CD4-positive, alpha-beta T cell treated with Interferon alpha-2 for 1 hour (primary cell): ENCODE measurements at regions not wholly inside any gene's neighbourhood (a gene's known extent, or its start where the extent isn't known, plus 50 kb on each side); places are given as distances from the start of the nearest gene placed in this dataset.
"Not testable (repeated sequence)": the region's sequence is repeated elsewhere in the genome, so short reads cannot be mapped to it uniquely, and the experiment has no call there.

ENCODE experiments used
- DNase-seq, 2 donors: peaks; one replicate each; pipeline ENCODE4 v3.0.0-alpha.2; 2020 to 2022

- no peak for DNase-seq
These were observed 107.2 kb upstream of the MME start for GRCh38 chr3:154972951-154973350.

- DNase-seq: no peak
These were observed 108.3 kb upstream of the MME start for GRCh38 chr3:154971771-154972326.

DNA sequence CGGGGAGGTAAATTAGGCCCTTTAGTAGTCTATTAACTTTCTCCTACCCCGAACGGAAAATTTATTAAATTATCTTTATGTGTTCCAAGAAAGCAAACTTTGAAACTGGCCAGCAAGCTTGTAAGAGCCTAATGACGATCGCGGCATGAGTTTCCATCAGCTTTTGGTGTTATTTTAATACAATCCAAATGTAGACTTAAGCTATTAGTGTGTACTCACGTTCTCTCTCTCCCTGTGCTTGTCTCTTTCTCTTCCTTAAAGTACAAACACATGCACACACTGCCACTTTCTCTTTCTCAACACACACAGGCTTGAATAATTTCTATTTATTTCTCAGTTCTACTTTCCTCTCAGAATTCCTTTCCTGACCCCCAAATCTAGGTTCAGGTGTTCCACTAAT is 108.8 kb upstream of the MME start:
- DNase-seq: no peak

GRCh38 chr3:154970797-154971196 is 109.3 kb upstream of the MME start:
- no peak for DNase-seq

GRCh38 chr3:154969366-154969765 is 110.8 kb upstream of the MME start:
- no peak for DNase-seq

DNA sequence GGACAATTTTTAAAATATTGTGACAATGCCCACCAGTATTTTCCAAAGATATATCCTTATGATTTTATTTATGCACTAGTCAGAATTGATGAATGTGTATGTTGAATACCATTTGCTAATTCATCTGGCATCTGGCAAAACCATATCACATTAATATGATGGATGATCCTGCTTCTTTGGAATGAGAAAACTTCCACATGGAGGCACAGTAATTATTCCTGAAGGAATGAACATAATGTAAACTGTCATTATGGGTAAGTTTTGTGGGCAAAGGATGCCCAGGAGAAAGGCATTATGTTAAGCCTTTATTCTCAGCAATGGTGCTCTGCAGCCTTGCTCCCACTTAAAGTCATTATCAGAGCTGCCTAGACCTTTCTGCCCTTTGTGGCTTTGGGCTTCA is 113.0 kb upstream of the MME start:
- DNase-seq: no peak

DNA sequence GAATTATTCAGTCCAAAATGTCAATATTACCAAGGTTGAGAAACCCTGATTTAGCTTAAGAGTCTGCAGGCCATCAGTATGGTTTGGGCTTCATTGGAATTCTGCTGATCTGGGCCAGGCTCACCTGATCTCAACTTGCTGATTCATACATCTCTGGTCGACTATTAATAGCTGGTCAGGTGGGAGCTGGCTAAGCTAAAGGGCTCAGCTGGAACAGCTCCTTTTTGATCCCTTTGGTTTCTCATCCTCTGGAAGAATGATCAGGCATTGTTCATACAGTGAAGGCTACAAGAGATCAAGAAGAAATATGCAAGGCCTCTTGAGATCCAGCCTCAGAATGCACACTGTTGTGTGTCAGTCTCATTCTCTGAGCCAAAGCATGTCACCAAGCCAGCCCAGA is 123.3 kb upstream of the MME start:
- no peak for DNase-seq

- DNase-seq: no peak
These were observed 124.1 kb upstream of the MME start for GRCh38 chr3:154955907-154956533.

DNA sequence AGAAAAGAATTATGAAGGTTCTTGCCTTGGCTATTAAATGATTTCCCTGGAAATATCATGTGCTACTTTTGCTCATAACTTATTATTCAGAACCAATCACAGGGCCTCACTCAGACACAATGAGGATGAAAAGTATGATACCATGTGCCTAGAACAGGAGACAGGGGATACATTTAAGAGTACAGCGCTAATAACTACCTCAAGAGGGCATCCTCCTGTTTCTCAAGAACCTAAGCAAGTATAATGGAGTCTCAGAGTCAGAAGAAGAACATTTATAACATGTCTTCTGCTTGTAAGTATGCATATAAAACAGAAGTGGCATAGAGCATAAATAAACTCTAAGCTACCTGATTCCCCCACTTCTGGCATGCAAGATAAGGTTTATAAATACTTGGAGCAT is 125.4 kb upstream of the MME start:
- no peak for DNase-seq

DNA sequence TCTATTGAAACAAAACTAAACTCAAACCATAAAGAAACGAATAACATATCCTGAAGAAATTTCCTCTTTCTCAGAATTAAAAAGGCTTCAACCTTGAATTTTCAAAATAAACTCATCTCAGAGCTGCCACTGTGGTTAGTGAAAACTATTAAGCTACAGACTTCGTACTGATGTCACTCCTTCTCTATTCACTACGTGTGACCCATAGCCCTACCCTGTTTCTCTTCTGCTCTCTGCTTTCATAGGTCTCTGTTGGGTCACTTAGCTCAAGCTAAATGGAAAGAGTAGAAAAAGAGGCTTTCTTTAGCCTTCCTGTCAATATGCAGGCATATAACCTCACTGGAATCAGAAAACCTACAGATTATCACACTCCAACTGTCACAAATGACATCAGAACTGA is 126.6 kb upstream of the MME start:
- DNase-seq: no peak

DNA sequence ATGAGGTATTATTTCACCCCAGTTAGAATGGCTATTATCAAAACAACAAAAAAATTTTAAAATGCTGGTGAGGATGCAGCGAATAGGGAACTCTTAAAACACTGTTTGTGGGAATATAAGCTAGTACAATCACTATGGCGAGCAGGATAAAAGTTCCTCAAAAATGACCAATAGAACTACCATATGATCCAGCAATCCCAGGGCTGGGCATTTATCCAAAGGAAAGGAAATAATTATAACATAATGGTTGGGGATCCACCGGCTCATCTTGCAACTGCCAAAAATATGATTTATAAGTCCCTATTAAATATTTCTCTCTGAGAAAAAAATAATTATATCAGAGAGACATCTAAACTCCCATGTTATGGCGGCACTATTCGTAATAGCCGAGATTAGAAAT is 127.6 kb upstream of the MME start:
- DNase-seq: no peak

DNA sequence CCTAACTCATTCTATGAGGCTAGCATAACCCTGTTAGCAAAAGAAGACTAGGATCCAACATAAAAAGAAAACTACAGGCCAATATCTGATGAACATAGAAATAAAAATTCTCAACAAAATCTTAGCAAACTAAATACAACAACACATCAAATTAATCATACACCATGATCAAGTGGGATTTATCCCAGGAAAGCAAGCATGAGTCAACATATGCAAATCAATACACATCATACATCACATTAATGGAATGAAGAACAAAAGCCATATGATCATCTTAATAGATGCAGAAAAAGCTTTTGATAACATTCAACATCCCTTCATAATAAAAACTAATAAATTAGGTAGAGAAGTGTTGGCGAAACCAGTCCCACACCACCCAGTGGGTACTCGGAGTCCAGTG is 136.1 kb upstream of the MME start:
- DNase-seq: no peak

DNA sequence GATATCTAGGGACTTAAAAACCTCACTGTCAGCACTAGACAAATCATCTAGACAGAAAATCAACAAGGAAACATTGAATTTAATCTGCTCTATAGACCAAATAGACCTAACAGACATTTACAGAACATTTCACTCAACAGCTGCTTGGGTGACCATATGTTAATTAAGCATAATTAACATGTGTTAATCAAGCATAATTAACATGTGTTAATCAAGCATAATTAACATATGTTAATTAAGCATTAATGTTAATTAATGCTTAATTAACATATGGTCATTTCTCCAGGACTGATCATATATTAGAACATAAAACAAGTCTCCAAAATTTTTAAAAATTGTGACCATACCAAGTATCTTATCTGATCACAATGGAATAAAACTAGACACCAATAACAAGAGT is 137.3 kb upstream of the MME start:
- DNase-seq: no peak

DNA sequence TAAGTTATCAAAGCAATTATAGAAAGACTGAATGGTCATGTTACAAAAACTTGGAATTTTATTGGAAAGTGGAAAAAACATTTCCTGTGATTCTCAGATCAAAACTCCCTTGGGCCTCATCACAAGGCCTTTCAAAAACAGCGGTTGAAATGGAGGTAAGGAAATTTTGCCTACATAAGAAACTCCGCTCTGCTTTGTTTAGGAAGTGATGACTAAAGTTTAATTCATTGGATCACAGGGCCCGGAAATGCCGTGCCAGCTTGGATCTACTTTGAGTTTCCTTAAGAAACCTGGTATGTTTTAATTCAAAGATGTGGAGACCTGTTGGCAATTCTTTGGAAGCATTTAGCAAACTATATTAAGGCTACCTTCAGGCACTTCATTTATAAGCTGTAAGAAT is 143.9 kb upstream of the MME start:
- DNase-seq: no peak

DNA sequence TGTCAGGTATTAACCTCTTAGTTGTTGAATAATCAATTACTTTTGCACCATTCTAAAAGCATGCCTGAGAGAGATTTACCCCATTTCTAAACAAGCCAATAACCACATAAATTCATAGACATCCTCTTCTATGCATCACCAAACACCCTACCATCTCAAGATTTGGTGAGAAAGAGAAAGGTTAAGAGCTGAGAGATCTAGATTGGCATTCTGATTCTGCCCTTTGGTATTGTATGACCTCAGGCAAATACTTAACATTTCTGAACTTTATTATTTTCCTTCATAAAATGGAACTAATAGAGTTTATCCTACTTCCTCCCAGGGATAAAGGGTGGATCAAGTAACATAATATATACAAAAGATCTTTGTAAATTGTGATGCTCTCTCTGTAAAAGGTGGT is 146.5 kb upstream of the MME start:
- no peak for DNase-seq

GRCh38 chr3:154932633-154933032 is 147.5 kb upstream of the MME start:
- no peak for DNase-seq

DNA sequence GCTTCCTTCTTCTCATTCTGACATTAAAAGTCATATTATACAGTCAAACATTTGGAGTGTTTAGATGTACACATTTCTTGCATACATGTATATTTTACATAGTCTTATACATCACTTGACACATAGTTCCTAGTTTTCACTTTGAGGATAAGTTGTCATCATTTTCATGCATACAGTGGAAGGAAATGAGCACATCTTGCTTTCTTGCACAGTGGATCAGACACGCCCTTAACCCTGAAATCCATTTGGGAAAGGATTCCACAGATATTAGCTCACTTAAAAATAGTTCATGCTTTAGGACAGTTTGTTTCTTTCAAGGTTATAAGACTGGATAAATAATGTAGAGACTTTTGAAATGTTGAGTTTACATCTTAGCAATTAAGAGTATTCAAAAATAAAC is 148.6 kb upstream of the MME start:
- no peak for DNase-seq

DNA sequence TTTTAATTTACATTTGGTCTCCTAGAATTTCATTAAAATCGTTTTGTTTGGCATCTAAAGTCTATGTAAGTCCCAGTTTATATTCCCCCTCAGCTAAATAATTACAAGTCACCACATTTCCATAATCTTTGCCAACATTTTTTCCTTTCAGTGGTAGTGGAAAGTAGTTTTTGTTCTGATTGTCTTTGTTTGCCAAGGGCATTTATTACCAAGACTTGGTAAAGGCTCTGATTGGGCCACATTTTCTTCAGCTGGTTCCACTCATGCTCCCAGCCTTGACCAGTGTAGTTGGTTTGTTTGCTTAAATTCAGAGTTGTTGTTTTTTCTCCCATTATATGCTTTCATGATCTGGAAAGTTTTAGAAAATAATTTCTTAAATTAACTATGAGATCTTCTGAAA is 153.4 kb upstream of the MME start:
- DNase-seq: no peak

DNA sequence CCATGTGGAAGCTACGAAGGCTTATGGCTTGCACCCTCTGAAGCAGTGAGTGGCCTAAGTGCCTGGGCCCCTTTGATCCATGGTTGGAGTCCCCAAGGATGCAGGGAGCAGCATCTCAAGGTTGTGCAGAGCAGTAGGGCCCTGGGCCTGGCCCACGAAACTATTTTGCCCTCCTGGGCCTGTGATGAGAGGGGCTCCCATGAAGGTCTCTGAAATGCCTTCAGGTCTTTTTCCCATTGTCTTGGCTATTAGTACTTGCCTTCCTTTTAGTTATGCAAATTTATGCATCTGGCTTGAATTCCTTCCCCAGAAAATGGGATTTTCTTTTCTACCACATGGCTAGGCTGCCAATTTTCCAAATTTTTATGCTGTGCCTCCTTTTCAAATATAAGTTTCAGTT is 158.8 kb upstream of the MME start:
- DNase-seq: no peak

- DNase-seq: no peak
These were observed 160.9 kb upstream of the MME start for GRCh38 chr3:154919226-154919625.

- no peak for DNase-seq
These were observed 175.8 kb upstream of the MME start for GRCh38 chr3:154904328-154904727.

DNA sequence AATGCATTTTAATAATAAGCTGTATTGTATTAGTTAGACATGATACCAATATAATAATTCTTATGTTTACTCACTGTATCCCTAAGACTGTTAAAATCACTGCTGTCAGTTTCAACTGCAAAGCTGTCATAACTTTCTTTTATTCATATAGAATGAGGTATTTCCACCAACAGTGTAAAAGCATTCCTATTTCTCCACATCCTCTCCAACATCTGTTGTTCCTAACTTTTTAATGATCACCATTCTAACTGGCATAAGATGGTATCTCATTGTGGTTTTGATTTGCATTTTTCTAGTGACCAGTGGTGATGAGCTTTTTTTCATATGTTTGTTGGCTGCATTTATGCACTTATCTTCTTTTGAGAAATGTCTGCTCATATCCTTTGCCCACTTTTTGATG is 177.6 kb upstream of the MME start:
- DNase-seq: not testable (repeated sequence)

GRCh38 chr3:154901278-154901677 is 178.8 kb upstream of the MME start:
- DNase-seq: no peak

GRCh38 chr3:154900816-154901215 is 179.3 kb upstream of the MME start:
- no peak for DNase-seq

DNA sequence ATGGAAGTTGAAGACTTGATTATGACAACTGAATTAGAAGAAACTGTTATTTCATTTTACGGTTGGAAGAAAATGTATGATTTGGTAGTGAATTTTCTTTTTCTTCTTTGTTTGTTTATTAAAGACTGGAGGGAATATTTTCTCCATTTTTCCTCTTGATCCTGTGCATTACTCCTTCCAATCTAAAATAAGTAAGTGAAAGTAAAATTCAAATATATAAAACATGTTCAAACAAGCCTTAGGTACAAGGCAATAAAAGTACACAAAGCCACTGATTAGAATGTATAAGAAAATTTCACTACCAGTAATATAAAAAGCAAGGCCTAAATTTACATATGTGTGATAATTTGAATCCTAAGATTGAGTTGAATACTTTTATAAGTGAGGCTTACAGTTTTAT is 181.2 kb upstream of the MME start:
- no peak for DNase-seq

DNA sequence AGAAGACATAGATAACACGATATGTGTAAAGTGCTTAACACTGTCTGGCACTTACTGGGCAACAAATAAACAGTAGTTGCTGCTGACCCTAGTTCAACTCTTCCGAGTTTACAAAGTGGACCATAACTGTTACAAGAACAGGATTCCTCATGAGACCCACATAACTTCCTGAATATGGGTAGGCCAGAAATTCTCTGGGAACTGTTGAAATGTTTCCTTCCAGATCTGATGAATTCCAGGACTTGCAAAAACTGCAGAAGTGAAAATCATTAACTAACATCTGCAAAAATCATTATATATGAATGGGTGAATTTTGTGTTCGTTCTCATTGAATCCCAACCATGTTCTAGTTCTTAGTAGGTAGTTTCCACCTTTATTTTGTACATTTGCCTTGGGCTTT is 181.7 kb upstream of the MME start:
- no peak for DNase-seq
